ENCODE measurements at regions not wholly inside any gene's neighbourhood (a gene's known extent, or its start where the extent isn't known, plus 50 kb on each side); places are given as distances from the start of the nearest gene placed in this dataset.
"Not testable (repeated sequence)": the region's sequence is repeated elsewhere in the genome, so short reads cannot be mapped to it uniquely, and the experiment has no call there.

DNA sequence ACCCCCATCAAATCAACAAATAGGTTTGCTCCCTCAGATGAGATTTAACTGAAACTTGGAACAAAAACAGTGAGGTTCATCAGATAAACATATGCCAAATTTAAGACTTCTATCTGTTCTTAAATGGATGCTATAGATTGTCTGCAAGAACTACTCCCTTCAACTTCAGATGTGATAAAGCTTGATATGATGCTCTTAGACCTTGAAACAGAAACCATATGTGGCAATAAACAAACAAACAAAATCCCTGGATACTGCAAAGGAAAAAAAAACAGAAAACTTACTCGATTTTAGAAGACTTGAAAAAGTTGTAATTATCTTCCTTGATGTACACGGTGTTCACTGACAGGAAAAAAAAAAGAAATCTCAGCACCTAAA lies 286.1 kb upstream of the USP25 start:
- Histone ChIP-seq H3K27ac (no peak overlapping the region), H3K4me3 (no peak overlapping the region)

DNA sequence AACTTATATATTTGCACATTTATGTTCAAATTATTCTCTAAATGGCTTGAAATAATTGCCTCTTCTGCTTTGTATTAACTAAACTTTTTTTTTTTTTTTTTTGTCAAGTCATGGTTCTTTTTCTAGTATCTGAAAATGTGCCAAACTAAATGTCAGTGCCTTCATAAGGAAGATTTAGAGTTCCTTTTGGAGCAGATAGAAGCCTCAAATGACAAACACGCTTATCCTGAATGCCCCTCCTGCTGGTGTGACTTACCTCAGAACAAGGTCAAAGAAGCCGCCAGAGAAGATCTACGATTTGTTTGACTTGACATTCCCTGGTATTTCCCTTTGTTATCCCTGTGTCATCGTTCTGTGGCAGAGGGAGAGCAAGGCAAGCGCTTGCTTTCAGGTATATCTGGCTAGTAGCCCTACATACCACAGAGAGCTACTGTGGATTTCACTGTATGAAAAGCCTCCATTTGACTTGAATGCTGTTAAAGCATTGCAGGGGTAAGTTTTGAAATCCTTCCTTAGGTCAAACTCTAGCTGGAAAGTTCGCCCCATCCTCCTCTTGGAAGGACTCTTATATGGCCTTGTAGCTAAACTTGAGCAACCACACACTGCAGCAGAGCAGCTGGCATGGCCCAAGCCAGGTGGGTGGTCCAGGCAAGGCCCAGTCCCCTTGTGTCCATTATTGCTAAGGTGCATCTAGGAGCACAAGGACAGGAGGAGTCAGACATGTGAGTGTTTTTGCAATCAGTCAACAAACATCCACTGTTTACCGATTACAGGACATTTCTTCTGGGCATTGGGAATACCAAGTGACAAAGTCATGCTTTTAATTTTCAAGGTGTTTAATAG lies 285.4 kb upstream of the USP25 start:
- no peak overlapping the region for H3K4me3 ChIP-seq
- H3K27ac ChIP-seq = peak overlapping the region in 2 of 21 experiments; percentile 13 to 34

DNA sequence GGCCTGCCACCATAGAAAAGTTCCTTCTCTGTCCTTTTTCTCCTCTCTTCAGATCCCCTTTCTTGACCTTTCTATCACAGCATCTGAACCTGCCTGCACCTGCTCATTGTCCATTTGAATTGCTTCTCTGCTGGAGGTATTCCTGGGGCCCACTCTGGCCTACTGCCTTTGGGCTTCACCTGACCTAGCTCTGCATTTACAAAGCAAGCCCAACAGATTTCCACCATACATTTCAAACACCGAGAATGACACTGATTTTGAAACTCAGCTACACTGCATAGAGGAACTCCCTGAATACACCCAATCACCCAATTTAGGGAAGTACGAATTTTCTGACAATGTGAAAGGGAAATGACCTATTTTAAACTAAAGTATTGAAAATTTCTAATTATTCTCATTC lies 284.5 kb upstream of the USP25 start:
- H3K4me3 ChIP-seq = no peak overlapping the region
- H3K27ac ChIP-seq = peak overlapping the region in 1 of 21 experiments; percentile 1

DNA sequence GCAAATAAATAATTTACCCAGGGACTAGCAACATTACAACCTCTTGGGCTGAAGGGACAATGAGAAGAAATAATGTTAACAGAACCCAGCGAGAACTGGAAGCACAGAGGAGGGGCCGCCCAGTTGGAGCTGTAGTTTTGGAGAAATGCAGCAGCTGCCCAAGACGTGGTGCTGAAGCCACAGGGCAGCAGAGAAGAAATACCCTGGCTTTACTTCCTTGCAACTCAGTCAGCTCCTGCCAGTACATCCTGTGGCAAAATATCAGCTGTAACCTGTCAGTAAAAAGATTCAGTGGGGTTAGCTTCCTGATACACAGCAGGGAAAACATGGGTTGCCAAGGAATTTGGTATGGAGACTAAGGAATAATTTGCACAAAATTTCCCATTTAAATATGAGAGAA lies 283.6 kb upstream of the USP25 start:
- H3K4me3 ChIP-seq = no peak overlapping the region
- H3K27ac ChIP-seq = peak overlapping the region in 1 of 21 experiments; percentile 1

DNA sequence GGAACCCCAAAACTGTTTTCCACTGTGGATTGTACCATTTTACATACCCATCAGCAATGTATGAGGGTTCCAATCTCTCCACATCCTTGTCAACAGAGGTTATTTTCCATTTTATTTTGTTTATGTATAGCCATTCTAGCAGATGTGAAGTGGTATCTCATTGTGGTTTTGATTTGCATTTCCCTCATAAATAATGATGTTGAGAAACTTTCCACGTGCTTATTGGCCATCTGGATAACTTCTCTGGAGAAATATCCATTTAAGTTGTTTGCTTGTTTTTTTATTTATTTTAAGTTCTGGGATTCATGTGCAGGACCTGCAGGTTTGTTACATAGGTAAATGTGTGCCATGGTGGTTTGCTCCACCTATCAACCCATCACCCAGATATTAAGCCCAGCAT lies 280.2 kb upstream of the USP25 start:
- Histone ChIP-seq H3K4me3 (no peak overlapping the region), H3K27ac (no peak overlapping the region)

DNA sequence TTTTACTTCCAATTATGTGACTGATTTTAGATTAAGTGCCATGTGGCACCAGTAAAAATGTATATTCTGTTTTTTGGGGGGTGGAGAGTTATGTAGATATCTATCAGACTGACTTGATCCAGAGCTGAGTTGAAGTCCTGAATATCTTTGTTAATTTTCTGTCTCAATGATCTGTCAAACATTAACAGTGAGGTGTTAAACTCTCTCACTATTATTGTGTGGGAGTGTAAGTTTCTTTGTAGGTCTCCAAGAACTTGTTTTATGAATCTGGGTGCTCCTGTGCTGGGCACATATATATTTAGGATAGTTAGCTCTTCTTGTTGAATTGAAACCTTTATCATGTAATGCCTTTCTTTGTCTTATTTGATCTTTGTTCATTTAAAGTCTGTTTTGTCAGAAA lies 276.5 kb upstream of the USP25 start:
- Histone ChIP-seq H3K4me3 (no peak overlapping the region), H3K27ac (no peak overlapping the region)

DNA sequence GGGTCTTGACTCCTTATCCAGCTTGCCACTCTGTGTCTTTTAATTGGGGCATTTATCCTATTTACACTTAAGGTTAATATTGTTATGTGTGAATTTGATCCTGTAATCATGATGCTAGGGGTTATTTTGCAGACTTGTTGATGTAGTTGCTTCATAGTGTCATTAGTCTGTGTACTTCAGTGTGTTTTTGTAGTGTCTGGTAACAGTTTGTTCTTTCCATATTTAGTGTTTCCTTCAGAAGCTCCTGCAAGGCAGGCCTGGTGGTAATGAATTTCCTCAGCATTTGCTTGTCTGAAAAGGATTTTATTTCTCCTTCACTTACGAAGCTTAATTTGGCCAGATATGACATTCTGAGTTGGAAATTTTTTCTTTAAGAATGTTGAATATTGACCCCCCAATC lies 276.0 kb upstream of the USP25 start:
- H3K4me3 ChIP-seq, H3K27ac ChIP-seq: not testable (repeated sequence)

DNA sequence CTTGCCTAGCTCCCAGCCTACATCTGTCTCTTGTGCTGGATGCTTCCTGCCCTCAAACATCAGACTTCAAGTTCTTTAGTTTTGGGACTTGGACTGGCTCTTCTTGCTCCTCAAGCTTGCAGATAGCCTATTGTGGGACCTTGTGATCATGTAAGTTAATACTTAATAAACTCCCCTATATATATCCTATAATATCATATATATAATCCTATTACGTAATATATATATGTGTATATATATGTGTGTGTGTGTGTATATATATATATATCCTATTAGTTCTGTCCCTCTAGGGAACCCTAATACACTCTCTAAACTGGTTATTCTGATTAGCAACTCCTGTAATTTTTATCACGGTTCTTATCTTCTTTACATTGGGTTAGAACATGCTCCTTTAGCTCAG lies 274.9 kb upstream of the USP25 start:
- H3K27ac ChIP-seq, H3K4me3 ChIP-seq: not testable (repeated sequence)

DNA sequence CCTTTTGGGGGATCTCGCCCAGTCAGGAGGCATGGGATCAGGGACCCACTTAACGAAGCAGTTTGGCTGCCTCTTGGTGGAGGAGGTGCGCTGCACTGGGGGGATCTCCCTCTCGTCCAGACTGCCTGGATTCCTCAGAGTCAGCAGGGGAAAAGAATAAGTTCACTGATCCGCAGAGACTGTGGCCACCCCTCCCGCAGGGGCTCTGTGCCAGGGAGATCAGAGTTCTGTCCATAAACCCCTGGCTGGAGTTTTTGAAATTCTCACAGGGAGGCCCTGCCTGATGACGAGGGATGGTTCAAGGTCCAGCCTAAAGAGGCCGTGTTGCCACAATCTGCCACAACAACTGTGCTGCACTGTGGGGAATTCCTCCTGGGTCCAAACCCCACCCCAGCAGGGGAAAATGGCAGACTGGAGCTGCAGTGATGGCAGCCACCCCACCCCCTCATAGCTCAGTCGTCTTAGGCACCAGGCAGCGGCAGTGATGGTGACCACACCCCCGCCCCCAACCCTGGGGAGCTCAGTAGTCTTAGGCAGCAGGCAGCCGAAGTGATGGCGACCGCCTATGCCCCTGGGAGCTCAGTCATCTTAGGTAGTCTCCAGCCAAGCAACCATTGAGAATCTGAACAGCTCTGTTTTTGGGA lies 273.8 kb upstream of the USP25 start:
- no peak overlapping the region for H3K4me3 ChIP-seq
- H3K27ac ChIP-seq = no peak overlapping the region

DNA sequence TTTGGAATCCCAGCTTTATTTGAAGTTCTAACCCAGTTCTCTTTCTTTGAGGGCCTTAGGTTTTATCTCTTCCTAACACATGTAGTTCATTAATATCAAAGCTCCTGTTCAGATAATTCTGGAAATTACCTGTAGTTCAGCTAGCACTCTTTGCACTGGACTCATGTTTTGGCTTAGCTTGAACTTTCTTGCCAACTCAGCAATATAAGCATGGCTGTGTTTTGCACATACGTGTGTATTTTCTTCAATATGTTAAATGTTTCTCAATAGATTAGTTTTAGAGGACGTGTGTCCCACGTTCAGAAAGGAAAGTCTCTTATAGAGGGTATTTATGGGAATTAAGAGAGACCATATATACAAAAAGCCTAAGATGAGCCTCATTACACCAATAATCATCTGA lies 271.8 kb upstream of the USP25 start:
- H3K27ac ChIP-seq = no peak overlapping the region
- H3K4me3 ChIP-seq = no peak overlapping the region

DNA sequence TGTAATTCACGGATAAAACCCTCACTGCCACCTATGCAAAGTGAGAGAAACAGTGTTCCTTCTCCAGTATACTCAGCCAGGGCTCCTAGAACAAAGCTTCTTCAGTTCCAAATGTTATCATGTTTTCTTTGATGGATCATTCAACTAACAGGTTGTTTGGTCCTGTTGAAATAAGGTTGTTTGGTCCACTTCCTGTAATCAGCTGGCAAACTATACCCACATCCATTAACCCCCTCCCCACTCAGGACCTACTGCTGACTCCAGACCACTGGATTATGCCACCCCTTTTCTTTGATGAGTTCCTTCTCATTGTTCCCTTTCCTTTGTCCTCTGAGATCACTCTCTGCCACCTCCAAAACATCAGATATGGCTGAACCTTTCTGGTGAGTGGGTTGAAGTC lies 267.7 kb upstream of the USP25 start:
- H3K4me3 ChIP-seq = no peak overlapping the region
- H3K27ac ChIP-seq = no peak overlapping the region

DNA sequence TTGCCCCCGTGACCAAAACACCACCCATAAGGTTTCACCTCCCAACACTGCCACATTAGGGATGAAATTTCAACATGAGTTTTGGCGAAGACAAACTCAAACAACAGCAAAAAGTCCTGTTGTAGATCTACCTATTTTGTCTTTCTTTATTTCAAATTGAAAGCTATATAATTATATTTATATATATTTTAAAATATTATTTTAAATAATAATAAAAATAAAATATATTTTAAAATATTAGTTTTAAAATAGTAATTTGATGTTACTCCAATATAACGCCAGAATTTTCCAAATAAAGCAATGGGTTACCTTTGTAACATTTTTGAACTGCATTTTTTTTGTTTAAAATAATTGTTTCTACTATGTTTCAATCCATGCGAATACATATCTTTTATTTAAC lies 263.5 kb upstream of the USP25 start:
- H3K27ac ChIP-seq = no peak overlapping the region
- no peak overlapping the region for H3K4me3 ChIP-seq

DNA sequence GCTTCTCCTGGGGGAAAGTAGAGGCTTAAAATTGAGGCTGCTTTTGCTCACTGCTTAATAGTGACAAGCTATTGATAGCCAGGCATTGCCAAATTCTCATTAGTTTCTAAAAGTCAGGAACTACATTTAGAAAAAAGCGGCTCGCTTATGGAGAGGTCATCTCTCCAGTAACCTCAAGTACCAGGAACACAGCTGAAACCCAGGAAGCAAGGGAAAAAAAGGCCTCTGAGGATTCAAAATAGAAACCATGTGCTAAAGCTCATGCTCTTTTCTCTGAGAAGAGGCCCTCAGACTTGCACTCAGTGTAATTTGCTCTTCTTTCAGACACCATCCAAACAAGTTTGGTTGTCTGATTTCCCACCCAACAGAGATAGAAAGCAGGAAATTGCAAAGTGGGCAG lies 261.4 kb upstream of the USP25 start:
- H3K27ac ChIP-seq = no peak overlapping the region
- no peak overlapping the region for H3K4me3 ChIP-seq

DNA sequence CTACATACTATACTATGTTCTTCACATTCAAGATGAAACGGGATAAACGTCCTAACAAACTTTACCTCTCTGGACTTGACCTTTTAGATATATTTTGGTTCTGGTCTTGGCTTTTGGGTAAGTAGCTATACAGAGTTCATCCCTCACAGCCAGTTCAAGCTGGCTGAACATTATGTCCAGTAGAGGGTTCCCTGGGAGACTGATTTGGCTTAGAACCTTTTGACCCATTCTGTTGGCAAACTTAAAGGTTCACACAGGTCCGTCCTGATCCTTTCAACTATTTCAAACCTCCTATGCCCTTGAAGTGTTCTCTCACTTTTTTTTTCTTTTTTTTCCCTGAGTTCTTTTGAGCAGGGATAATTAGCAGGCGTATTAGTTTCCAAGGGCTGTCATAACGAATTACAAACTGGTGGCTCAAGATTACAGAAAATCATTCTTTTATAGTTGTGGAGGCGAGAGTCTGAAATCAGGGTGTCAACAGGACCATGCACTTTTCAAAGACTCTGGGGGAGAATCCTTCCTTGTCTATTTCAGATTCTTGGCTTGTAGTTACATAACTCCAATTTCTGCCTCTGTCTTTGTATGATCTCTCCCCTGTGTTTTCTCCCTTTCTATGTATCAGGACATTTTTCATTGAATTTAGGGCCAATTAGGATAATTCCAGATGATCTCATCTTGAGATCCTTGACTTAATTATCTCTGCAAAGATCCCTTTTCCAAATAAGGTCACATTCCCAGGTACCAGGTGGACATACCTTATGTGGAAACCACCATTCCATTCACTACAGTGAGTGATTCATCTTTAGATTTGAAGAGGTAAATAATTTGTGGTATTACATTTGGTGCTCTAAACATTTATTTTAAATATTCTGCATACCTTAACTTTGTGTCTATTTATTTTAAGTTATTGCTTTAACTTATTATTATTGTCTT lies 257.4 kb upstream of the USP25 start:
- no peak overlapping the region for H3K27ac ChIP-seq

DNA sequence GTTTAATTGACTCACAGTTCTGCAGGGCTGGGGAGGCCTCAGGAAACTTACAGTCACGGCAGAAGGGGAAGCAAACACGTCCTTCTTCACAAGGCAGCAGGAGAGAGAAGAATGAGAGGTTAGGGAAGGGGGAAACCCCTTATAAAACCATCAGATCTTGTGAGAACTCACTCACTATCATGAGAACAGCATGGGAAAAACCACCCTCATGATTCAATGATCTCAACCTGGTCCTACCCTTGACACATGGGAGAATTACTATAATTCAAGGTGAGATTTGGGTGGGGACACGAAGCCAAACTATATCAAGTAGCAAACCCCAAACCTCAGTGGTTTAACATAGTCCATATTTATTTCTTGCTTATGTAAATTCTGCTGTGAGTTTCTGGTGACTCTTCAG lies 252.0 kb upstream of the USP25 start:
- not testable (repeated sequence) for H3K27ac ChIP-seq, H3K4me3 ChIP-seq

More for the DNA sequence above, 257.4 kb upstream of the USP25 start:
- no peak overlapping the region for H3K4me3 ChIP-seq

DNA sequence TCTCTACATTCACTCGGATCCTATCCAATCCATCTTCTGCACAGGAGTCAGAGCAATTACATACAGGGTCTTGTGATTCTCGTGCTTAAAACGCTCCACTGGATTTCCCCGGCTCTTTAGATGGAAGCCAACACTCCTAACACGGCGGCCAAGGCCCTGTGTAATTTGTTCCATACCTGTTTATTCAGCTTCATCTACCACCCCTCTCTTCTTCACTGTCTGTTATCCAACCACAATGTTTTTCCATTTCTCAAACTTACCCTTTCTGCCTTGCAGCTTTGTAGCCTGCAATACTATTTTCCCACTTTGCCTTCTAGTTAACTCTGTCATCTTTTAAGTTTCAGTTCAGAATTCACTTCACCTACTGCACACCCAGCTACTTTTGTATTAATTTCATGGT lies 249.6 kb upstream of the USP25 start:
- no peak overlapping the region for H3K27ac ChIP-seq

DNA sequence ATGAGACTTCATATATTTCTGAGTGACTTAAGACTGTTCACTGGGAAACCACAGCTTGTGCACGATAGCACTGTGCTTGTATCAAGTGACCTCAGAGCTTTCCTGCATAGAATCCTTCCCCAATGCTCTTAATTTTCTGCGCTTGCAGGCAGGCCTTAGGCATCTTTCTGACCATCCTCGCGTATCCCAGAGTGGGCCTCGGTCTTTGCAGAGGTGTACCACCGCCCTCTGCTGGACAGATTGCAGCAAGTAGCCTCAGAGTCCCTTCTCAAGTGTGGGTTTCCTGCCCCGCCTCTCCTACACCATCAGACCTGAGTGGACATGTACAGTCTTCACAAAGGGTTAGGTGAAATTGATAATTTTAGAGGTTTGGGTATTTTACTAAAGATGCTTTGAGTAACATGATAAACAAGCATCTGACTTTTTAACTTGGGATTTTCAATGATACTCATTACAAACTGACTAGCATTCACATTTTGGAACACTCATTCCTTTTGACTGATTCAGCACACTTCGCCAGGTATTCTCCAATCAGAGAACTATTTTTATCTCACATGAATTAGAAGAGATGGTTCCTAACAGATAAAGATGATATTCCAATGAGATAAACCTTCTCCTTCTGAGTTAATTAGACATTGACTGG lies 246.5 kb upstream of the USP25 start:
- no peak overlapping the region for H3K4me3 ChIP-seq
- no peak overlapping the region for H3K27ac ChIP-seq

More for the DNA sequence above, 249.6 kb upstream of the USP25 start:
- no peak overlapping the region for H3K4me3 ChIP-seq

DNA sequence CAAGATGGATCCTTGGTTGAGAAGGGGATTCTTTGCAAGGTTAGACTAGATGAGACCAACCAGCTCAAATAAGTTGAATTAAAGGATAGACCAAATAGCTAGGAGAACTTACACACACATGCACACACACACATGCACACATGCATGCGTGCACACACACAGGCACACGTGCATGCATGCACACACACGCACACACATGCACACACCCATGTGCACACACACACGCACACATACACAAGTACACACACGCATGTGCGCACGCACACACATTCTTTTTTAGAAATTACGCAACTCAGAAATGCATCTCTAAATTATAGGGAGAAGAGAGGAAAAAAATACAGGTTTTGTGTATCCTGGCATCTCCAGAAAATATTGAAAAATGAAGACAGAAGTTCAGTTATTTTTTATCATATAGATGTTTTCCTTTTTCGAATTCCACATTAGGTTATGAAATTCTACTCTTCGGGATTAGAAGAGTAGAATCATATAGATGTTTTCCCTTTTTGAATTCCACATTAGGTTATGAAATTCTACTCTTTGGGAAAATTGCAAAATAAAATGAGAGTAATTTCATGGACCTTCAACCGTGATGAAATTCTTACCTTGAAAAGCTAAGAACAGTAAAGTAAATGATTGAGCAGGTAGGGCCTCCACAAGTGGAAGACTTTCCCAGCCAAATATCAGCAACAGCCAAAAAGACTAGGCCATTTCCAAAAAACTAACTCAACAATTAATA lies 243.2 kb upstream of the USP25 start:
- Histone ChIP-seq H3K27ac (no peak overlapping the region), H3K4me3 (no peak overlapping the region)

DNA sequence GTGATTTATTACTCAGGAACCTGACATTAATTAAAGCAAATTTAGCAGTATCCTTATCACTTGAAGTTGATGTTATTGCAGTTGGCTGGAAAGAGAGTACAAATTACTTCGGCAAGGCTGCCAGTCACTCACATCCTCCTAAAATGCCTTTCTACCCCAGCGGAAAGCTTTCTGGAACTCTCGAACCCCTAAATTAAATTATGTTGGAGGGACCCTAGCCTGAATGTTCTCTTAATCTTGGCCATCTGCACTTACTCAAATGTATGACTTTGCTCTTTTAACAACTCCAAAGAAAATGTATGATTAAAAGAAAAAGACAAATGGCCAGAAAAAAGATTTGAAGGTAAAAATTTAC lies 242.6 kb upstream of the USP25 start:
- Histone ChIP-seq H3K27ac (no peak overlapping the region), H3K4me3 (no peak overlapping the region)
